WTC11 (cell line): ENCODE measurements at regions not wholly inside any gene's neighbourhood (a gene's known extent, or its start where the extent isn't known, plus 50 kb on each side); places are given as distances from the start of the nearest gene placed in this dataset.

Experiments used
- ATF1 ChIP-seq: sonication (generic); formaldehyde crosslinking; IDR thresholded peaks from 2 replicates; pipeline ENCODE4 v1.8.1; 2023; ENCODE audit warnings: mild to moderate bottlenecking, moderate library complexity, missing genetic modification reagents
- CREM ChIP-seq: sonication (generic); formaldehyde crosslinking; IDR thresholded peaks from 2 replicates; pipeline ENCODE4 v1.8.1; 2022; ENCODE audit warnings: mild to moderate bottlenecking, missing genetic modification reagents, moderate library complexity
- E2F4 ChIP-seq: sonication (generic); formaldehyde crosslinking; IDR thresholded peaks from 2 replicates; pipeline ENCODE4 v1.8.1; 2022; ENCODE audit warnings: low read depth, mild to moderate bottlenecking, moderate library complexity, missing genetic modification reagents, borderline replicate concordance
- MAX ChIP-seq: sonication (generic); formaldehyde crosslinking; IDR thresholded peaks from 2 replicates; pipeline ENCODE4 v1.8.0; 2022; ENCODE audit warnings: mild to moderate bottlenecking, missing genetic modification reagents
- NR2C2 ChIP-seq: sonication (generic); formaldehyde crosslinking; IDR thresholded peaks from 2 replicates; pipeline ENCODE4 v1.8.0; 2022; ENCODE audit warnings: mild to moderate bottlenecking, missing genetic modification reagents
- PRRX2 ChIP-seq: fragments of 250-450 bp; sonication (Bioruptor Pico); IDR thresholded peaks from 2 replicates; pipeline ENCODE4 v1.8.0; 2021; ENCODE audit warnings: mild to moderate bottlenecking
- SP1 ChIP-seq: sonication (generic); formaldehyde crosslinking; conservative IDR thresholded peaks from 2 replicates; pipeline ENCODE4 v1.8.1; 2022; ENCODE audit warnings: missing genetic modification reagents
- TEAD4 ChIP-seq: sonication (generic); formaldehyde crosslinking; IDR thresholded peaks from 2 replicates; pipeline ENCODE4 v1.8.0; 2022; ENCODE audit warnings: mild to moderate bottlenecking, missing genetic modification reagents
- ZNF396 ChIP-seq: fragments of 250-450 bp; sonication (Bioruptor Pico); IDR thresholded peaks from 2 replicates; pipeline ENCODE4 v1.8.0; 2021; ENCODE audit warnings: mild to moderate bottlenecking, moderate library complexity, borderline replicate concordance
- TF ChIP-seq, protein P1 (sequence below): fragments of 200-600 bp; IDR thresholded peaks from 2 replicates; pipeline ENCODE4 v1.8.0; 2022; ENCODE audit warnings: antibody characterized with exemption
- TF ChIP-seq, protein P2 (sequence below): sonication (generic); formaldehyde crosslinking; IDR thresholded peaks from 2 replicates; pipeline ENCODE4 v1.8.1; 2022; ENCODE audit warnings: mild to moderate bottlenecking, moderate library complexity, missing genetic modification reagents
- TF ChIP-seq, protein P3 (sequence below): fragments of 250-450 bp; sonication (Bioruptor Pico); IDR thresholded peaks from 2 replicates; pipeline ENCODE4 v1.9.0; 2021; ENCODE audit warnings: mild to moderate bottlenecking
- TF ChIP-seq, protein P4 (sequence below): sonication (generic); formaldehyde crosslinking; IDR thresholded peaks from 2 replicates; pipeline ENCODE4 v1.8.0; 2022; ENCODE audit warnings: missing genetic modification reagents

DNA sequence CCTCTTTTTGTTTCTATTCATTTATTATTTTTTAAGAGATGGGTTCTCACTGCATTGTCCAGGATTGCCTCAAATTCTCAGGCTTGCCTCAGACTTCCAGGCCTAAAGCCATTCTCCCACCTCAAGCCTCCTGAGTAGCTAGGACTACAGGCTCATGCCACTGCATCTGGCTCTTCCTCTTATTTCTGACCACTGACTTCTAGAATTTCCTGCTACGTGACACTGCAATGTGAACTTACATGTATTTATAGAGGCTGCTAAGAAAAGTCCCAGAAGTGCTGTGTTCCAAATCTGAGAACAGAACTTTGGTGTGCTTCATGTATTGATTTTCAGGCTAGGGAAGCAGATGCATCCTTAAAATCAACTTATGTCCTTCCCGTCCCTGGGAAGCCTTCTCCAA, 407.4 kb downstream of the RSL24D1 start:
- TF ChIP-seq, protein P1, sequence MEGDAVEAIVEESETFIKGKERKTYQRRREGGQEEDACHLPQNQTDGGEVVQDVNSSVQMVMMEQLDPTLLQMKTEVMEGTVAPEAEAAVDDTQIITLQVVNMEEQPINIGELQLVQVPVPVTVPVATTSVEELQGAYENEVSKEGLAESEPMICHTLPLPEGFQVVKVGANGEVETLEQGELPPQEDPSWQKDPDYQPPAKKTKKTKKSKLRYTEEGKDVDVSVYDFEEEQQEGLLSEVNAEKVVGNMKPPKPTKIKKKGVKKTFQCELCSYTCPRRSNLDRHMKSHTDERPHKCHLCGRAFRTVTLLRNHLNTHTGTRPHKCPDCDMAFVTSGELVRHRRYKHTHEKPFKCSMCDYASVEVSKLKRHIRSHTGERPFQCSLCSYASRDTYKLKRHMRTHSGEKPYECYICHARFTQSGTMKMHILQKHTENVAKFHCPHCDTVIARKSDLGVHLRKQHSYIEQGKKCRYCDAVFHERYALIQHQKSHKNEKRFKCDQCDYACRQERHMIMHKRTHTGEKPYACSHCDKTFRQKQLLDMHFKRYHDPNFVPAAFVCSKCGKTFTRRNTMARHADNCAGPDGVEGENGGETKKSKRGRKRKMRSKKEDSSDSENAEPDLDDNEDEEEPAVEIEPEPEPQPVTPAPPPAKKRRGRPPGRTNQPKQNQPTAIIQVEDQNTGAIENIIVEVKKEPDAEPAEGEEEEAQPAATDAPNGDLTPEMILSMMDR = no peak
- TF ChIP-seq MAX = no peak
- TF ChIP-seq, protein P2, sequence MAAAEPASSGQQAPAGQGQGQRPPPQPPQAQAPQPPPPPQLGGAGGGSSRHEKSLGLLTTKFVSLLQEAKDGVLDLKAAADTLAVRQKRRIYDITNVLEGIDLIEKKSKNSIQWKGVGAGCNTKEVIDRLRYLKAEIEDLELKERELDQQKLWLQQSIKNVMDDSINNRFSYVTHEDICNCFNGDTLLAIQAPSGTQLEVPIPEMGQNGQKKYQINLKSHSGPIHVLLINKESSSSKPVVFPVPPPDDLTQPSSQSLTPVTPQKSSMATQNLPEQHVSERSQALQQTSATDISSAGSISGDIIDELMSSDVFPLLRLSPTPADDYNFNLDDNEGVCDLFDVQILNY (CRISPR knock-in tag) = no peak
- TF ChIP-seq ATF1 (CRISPR knock-in tag) = no peak
- no peak for TF ChIP-seq ZNF396 (CRISPR knock-in tag)
- TF ChIP-seq, protein P3, sequence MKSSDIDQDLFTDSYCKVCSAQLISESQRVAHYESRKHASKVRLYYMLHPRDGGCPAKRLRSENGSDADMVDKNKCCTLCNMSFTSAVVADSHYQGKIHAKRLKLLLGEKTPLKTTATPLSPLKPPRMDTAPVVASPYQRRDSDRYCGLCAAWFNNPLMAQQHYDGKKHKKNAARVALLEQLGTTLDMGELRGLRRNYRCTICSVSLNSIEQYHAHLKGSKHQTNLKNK (CRISPR knock-in tag) = no peak
- no peak for TF ChIP-seq E2F4 (CRISPR knock-in tag)
- no peak for TF ChIP-seq PRRX2 (CRISPR knock-in tag)
- no peak for TF ChIP-seq CREM (CRISPR knock-in tag)
- no peak for TF ChIP-seq TEAD4 (CRISPR knock-in tag)
- no peak for TF ChIP-seq SP1 (CRISPR knock-in tag)
- no peak for TF ChIP-seq NR2C2 (CRISPR knock-in tag)
- TF ChIP-seq, protein P4, sequence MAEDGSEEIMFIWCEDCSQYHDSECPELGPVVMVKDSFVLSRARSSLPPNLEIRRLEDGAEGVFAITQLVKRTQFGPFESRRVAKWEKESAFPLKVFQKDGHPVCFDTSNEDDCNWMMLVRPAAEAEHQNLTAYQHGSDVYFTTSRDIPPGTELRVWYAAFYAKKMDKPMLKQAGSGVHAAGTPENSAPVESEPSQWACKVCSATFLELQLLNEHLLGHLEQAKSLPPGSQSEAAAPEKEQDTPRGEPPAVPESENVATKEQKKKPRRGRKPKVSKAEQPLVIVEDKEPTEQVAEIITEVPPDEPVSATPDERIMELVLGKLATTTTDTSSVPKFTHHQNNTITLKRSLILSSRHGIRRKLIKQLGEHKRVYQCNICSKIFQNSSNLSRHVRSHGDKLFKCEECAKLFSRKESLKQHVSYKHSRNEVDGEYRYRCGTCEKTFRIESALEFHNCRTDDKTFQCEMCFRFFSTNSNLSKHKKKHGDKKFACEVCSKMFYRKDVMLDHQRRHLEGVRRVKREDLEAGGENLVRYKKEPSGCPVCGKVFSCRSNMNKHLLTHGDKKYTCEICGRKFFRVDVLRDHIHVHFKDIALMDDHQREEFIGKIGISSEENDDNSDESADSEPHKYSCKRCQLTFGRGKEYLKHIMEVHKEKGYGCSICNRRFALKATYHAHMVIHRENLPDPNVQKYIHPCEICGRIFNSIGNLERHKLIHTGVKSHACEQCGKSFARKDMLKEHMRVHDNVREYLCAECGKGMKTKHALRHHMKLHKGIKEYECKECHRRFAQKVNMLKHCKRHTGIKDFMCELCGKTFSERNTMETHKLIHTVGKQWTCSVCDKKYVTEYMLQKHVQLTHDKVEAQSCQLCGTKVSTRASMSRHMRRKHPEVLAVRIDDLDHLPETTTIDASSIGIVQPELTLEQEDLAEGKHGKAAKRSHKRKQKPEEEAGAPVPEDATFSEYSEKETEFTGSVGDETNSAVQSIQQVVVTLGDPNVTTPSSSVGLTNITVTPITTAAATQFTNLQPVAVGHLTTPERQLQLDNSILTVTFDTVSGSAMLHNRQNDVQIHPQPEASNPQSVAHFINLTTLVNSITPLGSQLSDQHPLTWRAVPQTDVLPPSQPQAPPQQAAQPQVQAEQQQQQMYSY = no peak
